ENCODE measurements at regions not wholly inside any gene's neighbourhood (a gene's known extent, or its start where the extent isn't known, plus 50 kb on each side); places are given as distances from the start of the nearest gene placed in this dataset.
"Not testable (repeated sequence)": the region's sequence is repeated elsewhere in the genome, so short reads cannot be mapped to it uniquely, and the experiment has no call there.

DNA sequence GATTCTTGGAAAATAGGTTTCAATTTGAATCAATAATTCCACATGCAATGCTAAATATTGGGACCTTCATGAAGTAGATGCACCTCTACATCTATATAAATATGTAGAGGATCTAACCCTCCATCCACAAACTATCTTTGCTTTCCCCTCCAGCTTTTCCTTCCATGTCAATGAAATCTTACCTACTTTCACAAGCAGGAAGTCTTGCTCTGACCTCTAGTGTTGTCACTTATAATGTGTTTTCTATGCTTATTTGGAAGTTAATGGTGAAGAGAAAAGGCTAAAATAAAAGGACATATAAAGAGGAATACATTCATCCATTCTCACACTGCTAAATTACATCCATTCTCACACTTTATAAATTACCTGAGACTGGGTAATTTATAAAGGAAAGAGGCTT lies 472.7 kb upstream of the DIAPH2 start:
- DNase-seq = no peak

DNA sequence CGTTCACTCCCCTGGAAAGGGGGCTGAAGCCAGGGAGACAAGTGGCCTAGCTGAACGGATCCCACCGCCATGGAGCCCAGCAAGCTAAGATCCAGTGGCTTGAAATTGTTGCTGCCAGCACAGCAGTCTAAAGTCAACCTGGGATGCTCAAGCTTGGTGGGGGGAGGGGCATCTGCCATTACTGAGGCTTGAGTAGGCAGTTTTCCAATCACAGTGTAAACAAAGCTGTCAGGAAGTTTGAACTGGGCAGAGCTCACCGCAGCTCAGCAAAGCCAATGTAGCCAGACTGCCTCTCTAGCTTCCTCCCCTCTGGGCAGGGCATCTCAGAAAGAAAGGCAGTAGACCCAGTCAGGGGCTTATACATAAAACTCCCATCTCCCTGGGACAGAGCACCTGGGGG lies 470.0 kb upstream of the DIAPH2 start:
- not testable (repeated sequence) for DNase-seq

DNA sequence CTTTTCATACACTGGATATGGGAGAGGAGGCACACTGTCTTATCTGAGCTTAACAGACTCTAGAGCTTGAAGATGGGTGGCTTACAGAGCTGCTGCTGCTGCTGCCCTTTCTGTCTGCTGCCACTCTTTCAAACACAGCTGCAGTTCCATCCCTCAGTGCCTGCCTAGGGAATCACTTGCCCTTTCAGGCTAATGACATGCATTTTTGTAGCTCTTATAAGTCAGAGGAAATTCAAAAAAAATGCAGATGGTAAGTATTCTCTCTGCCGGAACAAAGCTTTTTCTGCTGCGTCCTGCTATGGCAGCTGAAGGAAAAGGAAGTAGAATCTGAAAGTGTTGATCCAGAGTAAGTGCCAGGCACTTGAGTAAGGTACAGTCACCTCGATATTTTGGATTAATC lies 460.4 kb upstream of the DIAPH2 start:
- no peak for DNase-seq

DNA sequence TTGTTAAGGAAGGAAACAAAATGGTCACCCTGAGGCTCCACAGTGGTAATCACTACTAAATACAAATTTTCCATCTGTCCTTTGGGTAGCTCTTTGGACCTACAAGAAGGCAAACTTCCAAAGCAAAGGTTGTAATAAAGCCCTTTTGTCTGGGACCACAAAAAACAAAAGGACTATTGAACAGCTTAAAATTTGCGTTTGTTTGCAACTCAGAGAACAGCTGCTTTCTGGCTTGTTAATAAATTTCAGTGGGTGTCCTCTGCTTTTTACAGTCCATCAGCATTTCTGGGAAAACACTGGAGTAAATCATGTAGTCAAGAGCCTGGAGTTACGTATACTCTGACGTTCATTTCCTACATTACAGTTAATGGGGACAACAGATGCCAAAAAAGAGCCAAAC lies 439.7 kb upstream of the DIAPH2 start:
- DNase-seq = no peak

DNA sequence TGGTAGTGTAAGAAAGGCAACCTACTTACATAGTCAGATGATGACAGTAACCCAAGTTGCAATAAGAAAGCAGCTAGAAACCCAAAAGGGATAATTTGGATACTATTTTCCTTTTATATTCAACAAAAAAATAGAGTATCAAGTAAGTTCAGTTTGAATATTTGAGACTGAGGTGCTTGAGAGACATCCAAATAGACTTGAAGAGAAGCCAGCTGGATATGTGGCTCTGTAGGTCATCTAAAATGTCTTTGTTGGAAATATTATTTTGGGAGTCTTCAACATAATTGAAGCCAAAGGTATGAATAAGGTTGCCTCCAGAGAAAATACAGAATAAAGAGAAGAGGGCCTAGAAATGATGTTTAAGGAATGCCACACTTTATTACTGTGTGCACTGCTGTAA lies 438.2 kb upstream of the DIAPH2 start:
- DNase-seq = no peak

All from hypothalamus (tissue), 51 donors.